Mesendoderm (in vitro differentiated cells): ENCODE measurements at regions not wholly inside any gene's neighbourhood (a gene's known extent, or its start where the extent isn't known, plus 50 kb on each side); places are given as distances from the start of the nearest gene placed in this dataset.
A peak's percentile ranks its signal among the peaks of the same experiment; 100 is the strongest.

Experiments used
- DNase-seq: peaks from one replicate; pipeline ENCODE4 v3.0.0; 2013
- H2AK5ac ChIP-seq: 2 replicates; pipeline ENCODE4 v1.6.1; 2013; ENCODE audit warnings: low read length, inconsistent platforms
- H2BK120ac ChIP-seq: 2 replicates; pipeline ENCODE4 v1.6.1; 2013; ENCODE audit warnings: low read depth, mild to moderate bottlenecking, low read length, moderate library complexity, mixed read lengths
- H2BK15ac ChIP-seq: replicated peaks from 2 replicates; pipeline ENCODE4 v1.6.1; 2013; ENCODE audit warnings: low read depth, mild to moderate bottlenecking, moderate library complexity
- H2BK5ac ChIP-seq: 2 replicates; pipeline ENCODE4 v1.6.1; 2013; ENCODE audit warnings: low read length, inconsistent platforms
- H3K18ac ChIP-seq: 2 replicates; pipeline ENCODE4 v1.6.1; 2013; ENCODE audit warnings: mild to moderate bottlenecking, low read length, mixed read lengths
- H3K23ac ChIP-seq: one replicate; pipeline ENCODE4 v1.6.1; 2013; ENCODE audit warnings: low read length
- H3K27ac ChIP-seq: 2 replicates; pipeline ENCODE4 v1.5.1; 2013; ENCODE audit warnings: low read depth, mild to moderate bottlenecking, inconsistent platforms, low read length, moderate library complexity
- H3K27me3 ChIP-seq: 2 replicates; pipeline ENCODE4 v1.6.1; 2013; ENCODE audit warnings: low read length, control low read depth, mild to moderate bottlenecking, inconsistent platforms; ENCODE audit not compliant: insufficient read depth, poor library complexity
- H3K36me3 ChIP-seq: 2 replicates; pipeline ENCODE4 v1.6.1; 2013; ENCODE audit warnings: low read length, inconsistent platforms; ENCODE audit not compliant: control insufficient read depth, insufficient read depth
- H3K4ac ChIP-seq: one replicate; pipeline ENCODE4 v1.6.1; 2013; ENCODE audit warnings: low read depth, mild to moderate bottlenecking, low read length, moderate library complexity
- H3K4me1 ChIP-seq: 2 replicates; pipeline ENCODE4 v1.6.1; 2013; ENCODE audit warnings: low read depth, low read length, inconsistent platforms; ENCODE audit not compliant: control insufficient read depth
- H3K4me2 ChIP-seq: 2 replicates; pipeline ENCODE4 v1.6.1; 2013; ENCODE audit warnings: low read length
- H3K4me3 ChIP-seq: 2 replicates; pipeline ENCODE4 v1.5.1; 2013; ENCODE audit warnings: mild to moderate bottlenecking, low read length
- H3K56ac ChIP-seq: one replicate; pipeline ENCODE4 v1.6.1; 2013; ENCODE audit warnings: low read length
- H3K79me1 ChIP-seq: 2 replicates; pipeline ENCODE4 v1.6.1; 2013; ENCODE audit warnings: low read length, inconsistent platforms
- H3K79me2 ChIP-seq: 2 replicates; pipeline ENCODE4 v1.6.1; 2013; ENCODE audit warnings: mild to moderate bottlenecking, low read length; ENCODE audit not compliant: control insufficient read depth, insufficient read depth
- H3K9ac ChIP-seq: 2 replicates; pipeline ENCODE4 v1.6.1; 2013; ENCODE audit warnings: low read length, inconsistent platforms
- H4K5ac ChIP-seq: one replicate; pipeline ENCODE4 v1.6.1; 2013; ENCODE audit warnings: low read length
- H4K8ac ChIP-seq: one replicate; pipeline ENCODE4 v1.6.1; 2013; ENCODE audit warnings: low read depth, mild to moderate bottlenecking, control low read depth, low read length, moderate library complexity
- WGBS: extraction: QIAGEN DNeasy Blood & Tissue Kit; methylation state at CpG from one replicate; pipeline ENCODE4 v1.1.7; 2013; ENCODE audit warnings: low lambda C conversion rate, missing lambda C conversion rate; ENCODE audit not compliant: insufficient coverage; ENCODE audit errors: extremely low coverage; 5-methylcytosine and 5-hydroxymethylcytosine counted together

- H3K4me1 ChIP-seq, result no peaks in the 10 kb centered on the region
- H3K23ac ChIP-seq, result no peak overlapping the region
- no peaks in the 10 kb centered on the region for H3K79me1 ChIP-seq
- H3K4me2 ChIP-seq, result no peak overlapping the region
- no peak overlapping the region for H2BK120ac ChIP-seq
- no peak overlapping the region for H4K8ac ChIP-seq
- H3K56ac ChIP-seq, result no peak overlapping the region
- no peaks in the 10 kb centered on the region for H3K36me3 ChIP-seq
- no peak overlapping the region for H3K4ac ChIP-seq
- H3K18ac ChIP-seq, result peak overlapping the region; percentile 5
- no peak overlapping the region for H3K9ac ChIP-seq
- no peak overlapping the region for H3K27ac ChIP-seq
- no CpG with 5 or more reads among the region's 3 CpGs for WGBS
- no peak overlapping the region for H2BK15ac ChIP-seq
- no peaks in the 10 kb centered on the region for H3K27me3 ChIP-seq
- H4K5ac ChIP-seq, result no peak overlapping the region
- no peak overlapping the region for H2BK5ac ChIP-seq
- peak; percentile 19 for DNase-seq
- H3K4me3 ChIP-seq, result no peak overlapping the region
- no peaks in the 10 kb centered on the region for H3K79me2 ChIP-seq
- no peak overlapping the region for H2AK5ac ChIP-seq
Measured at GRCh38 chr4:24054910-24055309, 165.1 kb upstream of the PPARGC1A start.

- H3K4ac ChIP-seq, result no peak overlapping the region
Measured at GRCh38 chr4:24053934-24054333, 164.1 kb upstream of the PPARGC1A start.

GRCh38 chr4:24044610-24045589 is 155.1 kb upstream of the PPARGC1A start:
- Histone ChIP-seq H3K56ac (no peak overlapping the region), H2AK5ac (no peak overlapping the region), H2BK5ac (no peak overlapping the region), H3K79me2 (no peaks in the 10 kb centered on the region), H3K4ac (no peak overlapping the region), H3K18ac (no peak overlapping the region), H3K27ac (no peak overlapping the region), H3K23ac (no peak overlapping the region), H3K27me3 (no peaks in the 10 kb centered on the region), H4K8ac (no peak overlapping the region), H3K36me3 (no peaks in the 10 kb centered on the region), H2BK120ac (no peak overlapping the region), H3K4me1 (no peaks in the 10 kb centered on the region), H2BK15ac (no peak overlapping the region), H3K79me1 (no peaks in the 10 kb centered on the region), H4K5ac (no peak overlapping the region), H3K4me2 (no peak overlapping the region), H3K9ac (no peak overlapping the region), H3K4me3 (no peak overlapping the region)
- no CpG with 5 or more reads among the region's 5 CpGs for WGBS
- DNase-seq, result no peak

More at GRCh38 chr4:24053934-24054333, 164.1 kb upstream of the PPARGC1A start:
- no peak overlapping the region for H3K56ac ChIP-seq
- no peaks in the 10 kb centered on the region for H3K79me2 ChIP-seq
- H3K36me3 ChIP-seq, result no peaks in the 10 kb centered on the region
- no peak overlapping the region for H3K9ac ChIP-seq
- H2BK15ac ChIP-seq, result no peak overlapping the region
- no peak overlapping the region for H2AK5ac ChIP-seq
- H4K8ac ChIP-seq, result no peak overlapping the region
- H3K27ac ChIP-seq, result no peak overlapping the region
- H2BK5ac ChIP-seq, result no peak overlapping the region
- no peak overlapping the region for H2BK120ac ChIP-seq
- DNase-seq, result no peak
- no peak overlapping the region for H3K4me3 ChIP-seq
- no peak overlapping the region for H4K5ac ChIP-seq
- no peaks in the 10 kb centered on the region for H3K27me3 ChIP-seq
- no peak overlapping the region for H3K23ac ChIP-seq
- H3K18ac ChIP-seq, result no peak overlapping the region
- H3K4me2 ChIP-seq, result no peak overlapping the region
- no peaks in the 10 kb centered on the region for H3K4me1 ChIP-seq
- no peaks in the 10 kb centered on the region for H3K79me1 ChIP-seq

GRCh38 chr4:24042094-24042493 is 152.2 kb upstream of the PPARGC1A start:
- no peak overlapping the region for H3K4me2 ChIP-seq
- no peaks in the 10 kb centered on the region for H3K79me2 ChIP-seq
- H3K23ac ChIP-seq, result no peak overlapping the region
- no peak overlapping the region for H3K56ac ChIP-seq
- no peaks in the 10 kb centered on the region for H3K27me3 ChIP-seq
- WGBS, result no CpG with 5 or more reads among the region's 1 CpG
- H4K8ac ChIP-seq, result no peak overlapping the region
- no peak overlapping the region for H2BK120ac ChIP-seq
- H3K4me3 ChIP-seq, result no peak overlapping the region
- no peak for DNase-seq
- H3K36me3 ChIP-seq, result no peaks in the 10 kb centered on the region
- H4K5ac ChIP-seq, result no peak overlapping the region
- H3K4me1 ChIP-seq, result no peaks in the 10 kb centered on the region
- H3K79me1 ChIP-seq, result no peaks in the 10 kb centered on the region
- no peak overlapping the region for H2BK15ac ChIP-seq
- H2BK5ac ChIP-seq, result no peak overlapping the region
- H3K9ac ChIP-seq, result no peak overlapping the region
- H3K4ac ChIP-seq, result no peak overlapping the region
- no peak overlapping the region for H3K18ac ChIP-seq
- no peak overlapping the region for H3K27ac ChIP-seq
- H2AK5ac ChIP-seq, result no peak overlapping the region

- no peak overlapping the region for H3K23ac ChIP-seq
- no peaks in the 10 kb centered on the region for H3K79me2 ChIP-seq
Measured at GRCh38 chr4:24040811-24041210, 151.0 kb upstream of the PPARGC1A start.

More at GRCh38 chr4:24040811-24041210, 151.0 kb upstream of the PPARGC1A start:
- Histone ChIP-seq H3K36me3 (no peaks in the 10 kb centered on the region), H3K56ac (no peak overlapping the region), H4K5ac (no peak overlapping the region), H3K79me1 (no peaks in the 10 kb centered on the region), H3K27ac (no peak overlapping the region), H3K27me3 (no peaks in the 10 kb centered on the region), H2AK5ac (no peak overlapping the region), H3K4ac (no peak overlapping the region), H4K8ac (no peak overlapping the region), H3K4me2 (no peak overlapping the region), H2BK5ac (no peak overlapping the region), H3K9ac (no peak overlapping the region), H3K4me3 (no peak overlapping the region), H2BK120ac (no peak overlapping the region), H3K18ac (no peak overlapping the region), H2BK15ac (no peak overlapping the region), H3K4me1 (no peaks in the 10 kb centered on the region)
- DNase-seq, result no peak
- WGBS, result 100% methylated on average over 2 of the region's 3 CpGs
